ENCODE measurements at regions not wholly inside any gene's neighbourhood (a gene's known extent, or its start where the extent isn't known, plus 50 kb on each side); places are given as distances from the start of the nearest gene placed in this dataset.

- Histone ChIP-seq H3K36me3 (no peaks in the 10 kb centered on the region), H3K27ac (peak overlapping the region in 3 of 4 donors; percentile 15 to 89 (median 57)), H3K9me3 (no peaks in the 10 kb centered on the region), H3K4me1 (peaks cover 24 to 37% (median 35%) of the 10 kb centered on the region in 3 donors), H3K27me3 (no peaks in the 10 kb centered on the region), H3K4me3 (no peak overlapping the region)
- DNase-seq: peak; percentile 6
- intact Hi-C loops (cut with DNase I): loop anchor here (10.0 kb wide), 1 partner anchor 82 kb away; no protein-coding TSS in a partner anchor
- TF ChIP-seq POLR2A (IDR thresholded peaks at IDR 0.05) (no peak), CTCF (IDR thresholded peaks at IDR 0.05) (no peak)
- 21 to 30% methylated on average over 4 to 5 of the region's 5 CpGs for WGBS, 2 donors
These were observed 138.4 kb upstream of the ABCA1 start for GRCh38 chr9:105066275-105066865.

DNA sequence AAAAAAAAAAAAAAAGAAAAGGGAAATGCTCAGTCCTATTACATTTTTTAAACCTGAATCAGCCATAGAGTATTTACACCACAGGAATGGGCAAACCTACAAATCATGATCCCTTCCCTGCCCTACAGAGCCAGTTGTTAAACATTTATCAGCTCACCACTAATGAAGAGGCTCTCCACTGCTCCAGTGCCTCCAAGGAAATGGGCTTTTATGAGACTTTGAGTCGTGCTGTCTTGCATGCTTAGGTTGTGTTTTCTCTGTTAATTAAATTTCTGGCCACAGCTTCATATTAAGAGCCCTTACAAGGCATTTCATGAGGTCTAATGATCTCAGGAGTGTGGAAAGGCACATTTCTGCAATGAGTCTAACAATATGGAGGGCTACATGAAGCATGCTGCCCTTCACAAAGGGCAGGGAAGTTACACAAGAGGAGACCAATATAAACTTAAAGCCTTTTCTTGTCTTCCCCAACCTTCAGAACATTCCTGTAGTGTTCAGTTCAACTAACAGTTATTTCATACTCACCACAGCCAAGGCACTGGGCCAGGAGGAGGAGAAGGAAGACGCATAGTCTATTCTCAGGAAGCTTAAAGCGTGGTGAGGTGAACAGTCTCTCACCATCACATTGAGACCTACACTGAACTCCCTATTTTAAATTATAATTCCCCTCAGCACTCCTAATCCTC lies 140.1 kb upstream of the ABCA1 start:
- no peak for DNase-seq
- H3K4me3 ChIP-seq: no peak overlapping the region
- no peaks in the 10 kb centered on the region for H3K27me3 ChIP-seq
- WGBS, 2 donors: 68 to 74% methylated on average over 3 of the region's 3 CpGs
- H3K9me3 ChIP-seq: no peaks in the 10 kb centered on the region
- no peak overlapping the region for H3K27ac ChIP-seq
- intact Hi-C loops (cut with DNase I): loop anchor here (10.0 kb wide), 1 partner anchor 83 kb away; no protein-coding TSS in a partner anchor
- H3K4me1 ChIP-seq: peaks cover 24 to 37% (median 35%) of the 10 kb centered on the region in 3 donors
- no peaks in the 10 kb centered on the region for H3K36me3 ChIP-seq
- TF ChIP-seq CTCF (IDR thresholded peaks at IDR 0.05) (no peak), POLR2A (IDR thresholded peaks at IDR 0.05) (no peak)

DNA sequence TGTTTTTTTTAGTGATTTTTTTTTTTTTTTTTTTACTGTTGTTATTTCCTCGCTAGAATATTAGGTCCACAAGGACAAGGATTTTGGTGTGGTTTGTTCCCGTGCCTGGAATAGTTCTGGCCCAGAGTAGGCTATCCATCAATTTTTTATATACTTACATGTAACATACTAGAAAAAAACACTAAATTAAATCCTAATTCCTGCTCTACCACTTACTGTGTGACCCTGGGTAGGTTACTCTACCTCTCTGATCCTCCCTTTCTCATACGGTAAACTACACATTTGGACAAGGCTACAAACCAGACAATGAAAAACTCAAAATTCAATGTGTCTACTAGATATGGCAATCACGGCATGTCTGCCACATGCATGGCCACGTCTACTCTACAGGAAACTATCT lies 141.3 kb upstream of the ABCA1 start:
- WGBS, 2 donors: 91 to 95% methylated on average over 5 of the region's 5 CpGs
- Histone ChIP-seq H3K36me3 (no peaks in the 10 kb centered on the region), H3K27ac (no peak overlapping the region), H3K4me1 (peaks cover 18 to 26% (median 25%) of the 10 kb centered on the region in 3 donors), H3K4me3 (no peak overlapping the region), H3K27me3 (no peaks in the 10 kb centered on the region), H3K9me3 (no peaks in the 10 kb centered on the region)
- TF ChIP-seq CTCF (IDR thresholded peaks at IDR 0.05) (no peak), POLR2A (IDR thresholded peaks at IDR 0.05) (no peak)
- DNase-seq: no peak
- intact Hi-C loops (cut with DNase I): loop anchor here (10.0 kb wide), 1 partner anchor 84 kb away; no protein-coding TSS in a partner anchor

- no peaks in the 10 kb centered on the region for H3K9me3 ChIP-seq
- whole genome bisulfite sequencing, 2 donors: 71 to 72% methylated on average over 1 of the region's 1 CpG
- DNase-seq: no peak
- H3K36me3 ChIP-seq: no peaks in the 10 kb centered on the region
- intact Hi-C loops (cut with DNase I): loop anchor here (10.0 kb wide), 1 partner anchor 85 kb away; no protein-coding TSS in a partner anchor
- H3K4me3 ChIP-seq: no peak overlapping the region
- TF ChIP-seq CTCF (IDR thresholded peaks at IDR 0.05) (no peak), POLR2A (IDR thresholded peaks at IDR 0.05) (no peak)
- H3K27me3 ChIP-seq: no peaks in the 10 kb centered on the region
- H3K4me1 ChIP-seq: peaks cover 14 to 22% (median 21%) of the 10 kb centered on the region in 3 donors
- H3K27ac ChIP-seq: no peak overlapping the region
These were observed 141.7 kb upstream of the ABCA1 start for GRCh38 chr9:105069696-105070095.

GRCh38 chr9:105070176-105070575 lies 142.2 kb upstream of the ABCA1 start:
- H3K27ac ChIP-seq: no peak overlapping the region
- WGBS, 2 donors: 67 to 71% methylated on average over 4 of the region's 4 CpGs
- TF ChIP-seq CTCF (IDR thresholded peaks at IDR 0.05): no peak
- TF ChIP-seq POLR2A (IDR thresholded peaks at IDR 0.05): no peak

More at GRCh38 chr9:105070176-105070575, 142.2 kb upstream of the ABCA1 start:
- DNase-seq: no peak
- no peaks in the 10 kb centered on the region for H3K27me3 ChIP-seq
- H3K36me3 ChIP-seq: no peaks in the 10 kb centered on the region
- intact Hi-C loops (cut with DNase I): no loop called here
- no peaks in the 10 kb centered on the region for H3K9me3 ChIP-seq
- H3K4me1 ChIP-seq: peaks cover 10 to 17% (median 16%) of the 10 kb centered on the region in 3 donors
- H3K4me3 ChIP-seq: no peak overlapping the region
